SK-N-SH treated with all-trans-retinoic acid at 6 μM for 48 hours (cell line): ENCODE measurements at regions not wholly inside any gene's neighbourhood (a gene's known extent, or its start where the extent isn't known, plus 50 kb on each side); places are given as distances from the start of the nearest gene placed in this dataset.

ENCODE experiments used
- ATAC-seq: fragments of 200-7000 bp; cut with Tn5 transposase; 3 replicates; pipeline ENCODE4 v1.9.1; 2020; ENCODE audit warnings: mild to moderate bottlenecking, moderate library complexity
- ARNTL ChIP-seq: fragments of 450-650 bp; formaldehyde crosslinking; IDR thresholded peaks from 2 replicates; pipeline ENCODE4 v1.5.0; 2020; ENCODE audit warnings: low read depth, mild to moderate bottlenecking, moderate library complexity, borderline replicate concordance
- BACH2 ChIP-seq: fragments of 250-450 bp; sonication (Bioruptor Pico); IDR thresholded peaks from 2 replicates; pipeline ENCODE4 v1.9.0; 2021; ENCODE audit warnings: mild to moderate bottlenecking, borderline replicate concordance
- CREB5 ChIP-seq: fragments of 250-450 bp; sonication (Bioruptor Pico); IDR thresholded peaks from 2 replicates; pipeline ENCODE4 v1.5.1; 2020; ENCODE audit warnings: low read depth, mild to moderate bottlenecking, moderate library complexity
- CSDC2 ChIP-seq: fragments of 250-450 bp; sonication (Bioruptor Pico); IDR thresholded peaks from 2 replicates; pipeline ENCODE4 v1.5.0; 2020; ENCODE audit warnings: mild to moderate bottlenecking, moderate library complexity
- ESRRG ChIP-seq: fragments of 250-450 bp; sonication (Bioruptor Pico); IDR thresholded peaks from 2 replicates; pipeline ENCODE4 v1.6.1; 2021; ENCODE audit warnings: mild to moderate bottlenecking
- GLIS3 ChIP-seq: fragments of 250-450 bp; sonication (Bioruptor Pico); IDR thresholded peaks from 2 replicates; pipeline ENCODE4 v1.5.0; 2020; ENCODE audit warnings: mild to moderate bottlenecking, moderate library complexity
- ISL1 ChIP-seq: fragments of 250-450 bp; sonication (Bioruptor Pico); IDR thresholded peaks from 2 replicates; pipeline ENCODE4 v2.1.2; 2022; ENCODE audit warnings: mild to moderate bottlenecking, moderate library complexity
- PATZ1 ChIP-seq: fragments of 250-450 bp; sonication (Bioruptor Pico); IDR thresholded peaks from 2 replicates; pipeline ENCODE4 v1.8.0; 2020; ENCODE audit warnings: mild to moderate bottlenecking, moderate library complexity, borderline replicate concordance
- PPARA ChIP-seq: fragments of 250-450 bp; sonication (Bioruptor Pico); IDR thresholded peaks from 2 replicates; pipeline ENCODE4 v1.5.0; 2020; ENCODE audit warnings: mild to moderate bottlenecking, borderline replicate concordance
- RARB ChIP-seq: fragments of 250-450 bp; sonication (Bioruptor Pico); IDR thresholded peaks from 2 replicates; pipeline ENCODE4 v1.8.0; 2021; ENCODE audit warnings: mild to moderate bottlenecking, moderate library complexity
- SNAI2 ChIP-seq: fragments of 250-450 bp; sonication (Bioruptor Pico); IDR thresholded peaks from 2 replicates; pipeline ENCODE4 v1.5.0; 2020; ENCODE audit warnings: mild to moderate bottlenecking, moderate library complexity
- TSHZ2 ChIP-seq: fragments of 250-450 bp; sonication (Bioruptor Pico); IDR thresholded peaks from 2 replicates; pipeline ENCODE4 v1.5.0; 2020; ENCODE audit warnings: mild to moderate bottlenecking, moderate library complexity
- ZC3H10 ChIP-seq: fragments of 250-450 bp; sonication (Bioruptor Pico); IDR thresholded peaks from 2 replicates; pipeline ENCODE4 v1.5.1; 2021; ENCODE audit warnings: mild to moderate bottlenecking, moderate library complexity
- TF ChIP-seq, protein P1 (sequence below): fragments of 250-450 bp; sonication (Bioruptor Pico); IDR thresholded peaks from 2 replicates; pipeline ENCODE4 v1.5.1; 2021; ENCODE audit warnings: mild to moderate bottlenecking, moderate library complexity

GRCh38 chr4:1563241-1563640 is 120.9 kb downstream of the FAM53A start:
- ATAC-seq = no peak

DNA sequence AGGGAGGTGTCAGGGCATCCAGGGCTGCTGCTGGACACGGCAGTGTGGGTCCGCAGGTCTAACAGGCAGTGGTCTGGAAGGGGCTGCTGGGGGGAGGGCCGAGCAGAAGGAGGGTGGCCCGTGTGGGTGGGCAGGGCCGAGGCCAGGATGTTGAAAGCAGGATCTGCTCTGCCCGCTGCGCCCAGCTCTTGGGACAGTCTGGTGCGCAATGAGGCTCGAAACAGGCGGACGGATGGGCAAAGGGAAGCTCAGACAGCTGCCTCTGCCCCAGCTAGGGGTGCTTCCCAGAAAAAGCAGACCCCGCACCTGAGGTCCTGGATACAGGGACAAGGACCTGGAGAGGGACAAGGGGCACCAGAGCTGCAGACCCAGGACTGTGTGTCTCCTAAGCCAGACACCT is 121.3 kb downstream of the FAM53A start:
- no peak for ATAC-seq
- TF ChIP-seq GLIS3 (no peak), RARB (no peak), PPARA (no peak), ARNTL (CRISPR knock-in tag) (no peak), PATZ1 (no peak), BACH2 (CRISPR knock-in tag) (no peak), ISL1 (CRISPR knock-in tag) (no peak), ZC3H10 (CRISPR knock-in tag) (no peak), CSDC2 (no peak), CREB5 (CRISPR knock-in tag) (no peak), ESRRG (CRISPR knock-in tag) (no peak)
- TF ChIP-seq, protein P1, sequence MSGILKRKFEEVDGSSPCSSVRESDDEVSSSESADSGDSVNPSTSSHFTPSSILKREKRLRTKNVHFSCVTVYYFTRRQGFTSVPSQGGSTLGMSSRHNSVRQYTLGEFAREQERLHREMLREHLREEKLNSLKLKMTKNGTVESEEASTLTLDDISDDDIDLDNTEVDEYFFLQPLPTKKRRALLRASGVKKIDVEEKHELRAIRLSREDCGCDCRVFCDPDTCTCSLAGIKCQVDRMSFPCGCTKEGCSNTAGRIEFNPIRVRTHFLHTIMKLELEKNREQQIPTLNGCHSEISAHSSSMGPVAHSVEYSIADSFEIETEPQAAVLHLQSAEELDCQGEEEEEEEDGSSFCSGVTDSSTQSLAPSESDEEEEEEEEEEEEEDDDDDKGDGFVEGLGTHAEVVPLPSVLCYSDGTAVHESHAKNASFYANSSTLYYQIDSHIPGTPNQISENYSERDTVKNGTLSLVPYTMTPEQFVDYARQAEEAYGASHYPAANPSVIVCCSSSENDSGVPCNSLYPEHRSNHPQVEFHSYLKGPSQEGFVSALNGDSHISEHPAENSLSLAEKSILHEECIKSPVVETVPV (CRISPR knock-in tag) = no peak

More at GRCh38 chr4:1563241-1563640, 120.9 kb downstream of the FAM53A start:
- TF ChIP-seq, protein P1 (CRISPR knock-in tag) = no peak

DNA sequence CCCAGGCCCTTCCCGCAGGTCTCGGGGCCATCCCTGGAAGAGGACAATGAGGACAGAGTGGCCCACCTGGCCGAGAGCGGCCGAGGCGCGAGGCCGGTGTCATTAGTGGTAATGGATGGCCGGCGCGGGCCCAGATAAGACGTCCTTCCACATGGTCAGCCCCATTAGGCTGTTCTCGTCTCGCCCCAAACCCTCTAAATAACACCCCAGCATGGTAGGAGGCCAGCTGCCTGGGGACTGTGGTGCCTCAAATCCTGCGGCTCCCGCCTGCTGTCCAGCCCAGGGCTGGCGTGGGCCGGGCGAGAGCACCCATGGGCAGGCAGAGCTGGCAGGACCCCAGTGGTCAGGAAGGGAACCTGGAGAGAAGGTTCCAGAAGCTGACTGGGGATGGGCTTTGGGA is 121.7 kb downstream of the FAM53A start:
- no peak for ATAC-seq
- TF ChIP-seq CREB5 (CRISPR knock-in tag) = no peak
- TF ChIP-seq BACH2 (CRISPR knock-in tag) = no peak
- no peak for TF ChIP-seq GLIS3
- no peak for TF ChIP-seq SNAI2 (CRISPR knock-in tag)
- no peak for TF ChIP-seq PATZ1
- TF ChIP-seq, all 23 proteins: peak for 0

GRCh38 chr4:1561286-1561990 is 122.7 kb downstream of the FAM53A start:
- ATAC-seq = no peak
- TF ChIP-seq TSHZ2 (CRISPR knock-in tag) = no peak
- TF ChIP-seq, all 23 proteins: peak for 0
